ENCODE measurements at regions not wholly inside any gene's neighbourhood (a gene's known extent, or its start where the extent isn't known, plus 50 kb on each side); places are given as distances from the start of the nearest gene placed in this dataset.

- TF ChIP-seq ZFX (IDR thresholded peaks at IDR 0.05; ENCODE audit: borderline replicate concordance) = no peak
- no peak for TF ChIP-seq CTCF (IDR thresholded peaks at IDR 0.05)
- H3K27ac ChIP-seq = no peak overlapping the region
These were observed 214.2 kb downstream of the ELAVL2 start for GRCh38 chr9:23611869-23612268.

GRCh38 chr9:23615569-23615968 lies 210.5 kb downstream of the ELAVL2 start:
- H3K27ac ChIP-seq = no peak overlapping the region

GRCh38 chr9:23621188-23621587 lies 204.9 kb downstream of the ELAVL2 start:
- no peak for TF ChIP-seq CTCF (IDR thresholded peaks at IDR 0.05)
- TF ChIP-seq ZFX (IDR thresholded peaks at IDR 0.05; ENCODE audit: borderline replicate concordance) = no peak
- H3K27ac ChIP-seq = no peak overlapping the region

More at GRCh38 chr9:23615569-23615968, 210.5 kb downstream of the ELAVL2 start:
- TF ChIP-seq CTCF (IDR thresholded peaks at IDR 0.05) (no peak), ZFX (IDR thresholded peaks at IDR 0.05; ENCODE audit: borderline replicate concordance) (no peak)

GRCh38 chr9:23621924-23622323 lies 204.1 kb downstream of the ELAVL2 start:
- TF ChIP-seq CTCF (IDR thresholded peaks at IDR 0.05) (no peak), ZFX (IDR thresholded peaks at IDR 0.05; ENCODE audit: borderline replicate concordance) (no peak)

GRCh38 chr9:23622396-23622795 lies 203.6 kb downstream of the ELAVL2 start:
- no peak for TF ChIP-seq CTCF (IDR thresholded peaks at IDR 0.05)
- no peak for TF ChIP-seq ZFX (IDR thresholded peaks at IDR 0.05; ENCODE audit: borderline replicate concordance)
- no peak overlapping the region for H3K27ac ChIP-seq

More at GRCh38 chr9:23621924-23622323, 204.1 kb downstream of the ELAVL2 start:
- no peak overlapping the region for H3K27ac ChIP-seq

GRCh38 chr9:23630488-23630887 lies 195.6 kb downstream of the ELAVL2 start:
- no peak overlapping the region for H3K27ac ChIP-seq
- TF ChIP-seq CTCF (IDR thresholded peaks at IDR 0.05) (no peak), ZFX (IDR thresholded peaks at IDR 0.05; ENCODE audit: borderline replicate concordance) (no peak)

GRCh38 chr9:23635276-23635675 lies 190.8 kb downstream of the ELAVL2 start:
- TF ChIP-seq CTCF (IDR thresholded peaks at IDR 0.05) (no peak), ZFX (IDR thresholded peaks at IDR 0.05; ENCODE audit: borderline replicate concordance) (no peak)
- H3K27ac ChIP-seq = no peak overlapping the region
